SK-N-SH treated with all-trans-retinoic acid at 6 μM for 48 hours (cell line): ENCODE measurements at regions not wholly inside any gene's neighbourhood (a gene's known extent, or its start where the extent isn't known, plus 50 kb on each side); places are given as distances from the start of the nearest gene placed in this dataset.

Source experiments
- ATAC-seq: fragments of 200-7000 bp; cut with Tn5 transposase; 3 replicates; pipeline ENCODE4 v1.9.1; 2020; ENCODE audit warnings: mild to moderate bottlenecking, moderate library complexity
- ARNTL ChIP-seq: fragments of 450-650 bp; formaldehyde crosslinking; IDR thresholded peaks from 2 replicates; pipeline ENCODE4 v1.5.0; 2020; ENCODE audit warnings: low read depth, mild to moderate bottlenecking, moderate library complexity, borderline replicate concordance
- BACH2 ChIP-seq: fragments of 250-450 bp; sonication (Bioruptor Pico); IDR thresholded peaks from 2 replicates; pipeline ENCODE4 v1.9.0; 2021; ENCODE audit warnings: mild to moderate bottlenecking, borderline replicate concordance
- CSDC2 ChIP-seq: fragments of 250-450 bp; sonication (Bioruptor Pico); IDR thresholded peaks from 2 replicates; pipeline ENCODE4 v1.5.0; 2020; ENCODE audit warnings: mild to moderate bottlenecking, moderate library complexity
- ESRRG ChIP-seq: fragments of 250-450 bp; sonication (Bioruptor Pico); IDR thresholded peaks from 2 replicates; pipeline ENCODE4 v1.6.1; 2021; ENCODE audit warnings: mild to moderate bottlenecking
- GLIS3 ChIP-seq: fragments of 250-450 bp; sonication (Bioruptor Pico); IDR thresholded peaks from 2 replicates; pipeline ENCODE4 v1.5.0; 2020; ENCODE audit warnings: mild to moderate bottlenecking, moderate library complexity
- ISL1 ChIP-seq: fragments of 250-450 bp; sonication (Bioruptor Pico); IDR thresholded peaks from 2 replicates; pipeline ENCODE4 v2.1.2; 2022; ENCODE audit warnings: mild to moderate bottlenecking, moderate library complexity
- OSR1 ChIP-seq: fragments of 250-450 bp; sonication (Bioruptor Pico); IDR thresholded peaks from 2 replicates; pipeline ENCODE4 v1.8.0; 2022; ENCODE audit warnings: moderate library complexity, mild to moderate bottlenecking, inconsistent platforms
- PPARA ChIP-seq: fragments of 250-450 bp; sonication (Bioruptor Pico); IDR thresholded peaks from 2 replicates; pipeline ENCODE4 v1.5.0; 2020; ENCODE audit warnings: mild to moderate bottlenecking, borderline replicate concordance
- RARB ChIP-seq: fragments of 250-450 bp; sonication (Bioruptor Pico); IDR thresholded peaks from 2 replicates; pipeline ENCODE4 v1.8.0; 2021; ENCODE audit warnings: mild to moderate bottlenecking, moderate library complexity
- SNAI2 ChIP-seq: fragments of 250-450 bp; sonication (Bioruptor Pico); IDR thresholded peaks from 2 replicates; pipeline ENCODE4 v1.5.0; 2020; ENCODE audit warnings: mild to moderate bottlenecking, moderate library complexity
- TCF4 ChIP-seq: fragments of 250-450 bp; sonication (Bioruptor Pico); IDR thresholded peaks from 2 replicates; pipeline ENCODE4 v1.8.0; 2021; ENCODE audit warnings: mild to moderate bottlenecking, moderate library complexity, borderline replicate concordance
- TOX ChIP-seq: fragments of 250-450 bp; sonication (Bioruptor Pico); IDR thresholded peaks from 2 replicates; pipeline ENCODE4 v1.8.0; 2021; ENCODE audit warnings: mild to moderate bottlenecking, moderate library complexity, borderline replicate concordance
- ZC3H10 ChIP-seq: fragments of 250-450 bp; sonication (Bioruptor Pico); IDR thresholded peaks from 2 replicates; pipeline ENCODE4 v1.5.1; 2021; ENCODE audit warnings: mild to moderate bottlenecking, moderate library complexity
- ZFP3 ChIP-seq: fragments of 250-450 bp; sonication (Bioruptor Pico); IDR thresholded peaks from 2 replicates; pipeline ENCODE4 v1.5.0; 2020; ENCODE audit warnings: mild to moderate bottlenecking, moderate library complexity
- ZFP30 ChIP-seq: fragments of 450-650 bp; formaldehyde crosslinking; IDR thresholded peaks from 2 replicates; pipeline ENCODE4 v1.5.0; 2022; ENCODE audit warnings: mild to moderate bottlenecking, moderate library complexity
- ZNF565 ChIP-seq: fragments of 450-650 bp; formaldehyde crosslinking; conservative IDR thresholded peaks from 2 replicates; pipeline ENCODE4 v1.5.0; 2020; ENCODE audit warnings: low read depth, mild to moderate bottlenecking, moderate library complexity
- ZNF8 ChIP-seq: fragments of 450-650 bp; formaldehyde crosslinking; IDR thresholded peaks from 2 replicates; pipeline ENCODE4 v1.5.0; 2020; ENCODE audit warnings: mild to moderate bottlenecking, moderate library complexity
- TF ChIP-seq, protein P1 (sequence below): fragments of 250-450 bp; sonication (Bioruptor Pico); IDR thresholded peaks from 2 replicates; pipeline ENCODE4 v1.5.1; 2021; ENCODE audit warnings: mild to moderate bottlenecking, moderate library complexity
- TF ChIP-seq, protein P2 (sequence below): fragments of 250-450 bp; sonication (Bioruptor Pico); IDR thresholded peaks from 2 replicates; pipeline ENCODE4 v1.8.0; 2020; ENCODE audit warnings: mild to moderate bottlenecking, moderate library complexity, borderline replicate concordance
- TF ChIP-seq, protein P3 (sequence below): fragments of 250-450 bp; sonication (Bioruptor Pico); IDR thresholded peaks from 2 replicates; pipeline ENCODE4 v1.5.1; 2020; ENCODE audit warnings: low read depth, mild to moderate bottlenecking, moderate library complexity
- TF ChIP-seq, protein P4 (sequence below): fragments of 250-450 bp; sonication (Bioruptor Pico); IDR thresholded peaks from 2 replicates; pipeline ENCODE4 v1.5.0; 2020; ENCODE audit warnings: mild to moderate bottlenecking, moderate library complexity
- TF ChIP-seq, protein P5 (sequence below): fragments of 250-450 bp; sonication (Bioruptor Pico); IDR thresholded peaks from 2 replicates; pipeline ENCODE4 v1.8.0; 2021; ENCODE audit warnings: low read depth, mild to moderate bottlenecking, moderate library complexity, borderline replicate concordance

- no peak for TF ChIP-seq ZC3H10 (CRISPR knock-in tag)
- ATAC-seq = no peak
Observed at GRCh38 chr1:82214606-82215005, 413.9 kb downstream of the ADGRL2 start.

DNA sequence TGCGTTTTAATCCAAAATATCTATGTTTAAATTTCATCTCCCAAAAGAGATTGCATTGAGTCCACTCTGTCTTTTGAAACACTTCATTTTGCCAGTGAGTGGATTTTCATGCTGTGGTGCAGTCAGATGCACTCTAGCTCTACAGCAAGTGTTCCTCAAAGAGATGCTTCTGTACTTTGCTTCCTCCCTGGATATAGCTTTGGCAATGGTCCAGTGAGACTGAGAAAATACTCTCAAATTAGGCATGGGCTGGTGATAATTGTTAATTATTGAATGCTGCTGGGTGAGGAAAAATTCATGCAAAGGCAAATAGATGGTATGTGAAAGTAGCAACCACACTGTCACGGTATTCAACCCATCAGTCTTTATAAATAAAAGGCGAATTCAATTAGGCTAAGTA is 396.9 kb downstream of the ADGRL2 start:
- ATAC-seq = no peak
- TF ChIP-seq PPARA (CRISPR knock-in tag) (no peak), GLIS3 (no peak), ARNTL (no peak), CSDC2 (CRISPR knock-in tag) (no peak), ZNF8 (no peak), BACH2 (no peak), ESRRG (CRISPR knock-in tag) (no peak), TOX (CRISPR knock-in tag) (no peak), ZC3H10 (CRISPR knock-in tag) (no peak), ISL1 (CRISPR knock-in tag) (no peak), SNAI2 (CRISPR knock-in tag) (no peak), ZFP3 (no peak), ZFP30 (no peak), OSR1 (CRISPR knock-in tag) (no peak), ZNF565 (no peak)
- TF ChIP-seq, protein P1, sequence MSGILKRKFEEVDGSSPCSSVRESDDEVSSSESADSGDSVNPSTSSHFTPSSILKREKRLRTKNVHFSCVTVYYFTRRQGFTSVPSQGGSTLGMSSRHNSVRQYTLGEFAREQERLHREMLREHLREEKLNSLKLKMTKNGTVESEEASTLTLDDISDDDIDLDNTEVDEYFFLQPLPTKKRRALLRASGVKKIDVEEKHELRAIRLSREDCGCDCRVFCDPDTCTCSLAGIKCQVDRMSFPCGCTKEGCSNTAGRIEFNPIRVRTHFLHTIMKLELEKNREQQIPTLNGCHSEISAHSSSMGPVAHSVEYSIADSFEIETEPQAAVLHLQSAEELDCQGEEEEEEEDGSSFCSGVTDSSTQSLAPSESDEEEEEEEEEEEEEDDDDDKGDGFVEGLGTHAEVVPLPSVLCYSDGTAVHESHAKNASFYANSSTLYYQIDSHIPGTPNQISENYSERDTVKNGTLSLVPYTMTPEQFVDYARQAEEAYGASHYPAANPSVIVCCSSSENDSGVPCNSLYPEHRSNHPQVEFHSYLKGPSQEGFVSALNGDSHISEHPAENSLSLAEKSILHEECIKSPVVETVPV (CRISPR knock-in tag) = no peak
- TF ChIP-seq, protein P2, sequence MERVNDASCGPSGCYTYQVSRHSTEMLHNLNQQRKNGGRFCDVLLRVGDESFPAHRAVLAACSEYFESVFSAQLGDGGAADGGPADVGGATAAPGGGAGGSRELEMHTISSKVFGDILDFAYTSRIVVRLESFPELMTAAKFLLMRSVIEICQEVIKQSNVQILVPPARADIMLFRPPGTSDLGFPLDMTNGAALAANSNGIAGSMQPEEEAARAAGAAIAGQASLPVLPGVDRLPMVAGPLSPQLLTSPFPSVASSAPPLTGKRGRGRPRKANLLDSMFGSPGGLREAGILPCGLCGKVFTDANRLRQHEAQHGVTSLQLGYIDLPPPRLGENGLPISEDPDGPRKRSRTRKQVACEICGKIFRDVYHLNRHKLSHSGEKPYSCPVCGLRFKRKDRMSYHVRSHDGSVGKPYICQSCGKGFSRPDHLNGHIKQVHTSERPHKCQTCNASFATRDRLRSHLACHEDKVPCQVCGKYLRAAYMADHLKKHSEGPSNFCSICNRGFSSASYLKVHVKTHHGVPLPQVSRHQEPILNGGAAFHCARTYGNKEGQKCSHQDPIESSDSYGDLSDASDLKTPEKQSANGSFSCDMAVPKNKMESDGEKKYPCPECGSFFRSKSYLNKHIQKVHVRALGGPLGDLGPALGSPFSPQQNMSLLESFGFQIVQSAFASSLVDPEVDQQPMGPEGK (CRISPR knock-in tag) = no peak
- TF ChIP-seq, protein P3, sequence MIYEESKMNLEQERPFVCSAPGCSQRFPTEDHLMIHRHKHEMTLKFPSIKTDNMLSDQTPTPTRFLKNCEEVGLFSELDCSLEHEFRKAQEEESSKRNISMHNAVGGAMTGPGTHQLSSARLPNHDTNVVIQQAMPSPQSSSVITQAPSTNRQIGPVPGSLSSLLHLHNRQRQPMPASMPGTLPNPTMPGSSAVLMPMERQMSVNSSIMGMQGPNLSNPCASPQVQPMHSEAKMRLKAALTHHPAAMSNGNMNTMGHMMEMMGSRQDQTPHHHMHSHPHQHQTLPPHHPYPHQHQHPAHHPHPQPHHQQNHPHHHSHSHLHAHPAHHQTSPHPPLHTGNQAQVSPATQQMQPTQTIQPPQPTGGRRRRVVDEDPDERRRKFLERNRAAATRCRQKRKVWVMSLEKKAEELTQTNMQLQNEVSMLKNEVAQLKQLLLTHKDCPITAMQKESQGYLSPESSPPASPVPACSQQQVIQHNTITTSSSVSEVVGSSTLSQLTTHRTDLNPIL (CRISPR knock-in tag) = no peak
- TF ChIP-seq, protein P4, sequence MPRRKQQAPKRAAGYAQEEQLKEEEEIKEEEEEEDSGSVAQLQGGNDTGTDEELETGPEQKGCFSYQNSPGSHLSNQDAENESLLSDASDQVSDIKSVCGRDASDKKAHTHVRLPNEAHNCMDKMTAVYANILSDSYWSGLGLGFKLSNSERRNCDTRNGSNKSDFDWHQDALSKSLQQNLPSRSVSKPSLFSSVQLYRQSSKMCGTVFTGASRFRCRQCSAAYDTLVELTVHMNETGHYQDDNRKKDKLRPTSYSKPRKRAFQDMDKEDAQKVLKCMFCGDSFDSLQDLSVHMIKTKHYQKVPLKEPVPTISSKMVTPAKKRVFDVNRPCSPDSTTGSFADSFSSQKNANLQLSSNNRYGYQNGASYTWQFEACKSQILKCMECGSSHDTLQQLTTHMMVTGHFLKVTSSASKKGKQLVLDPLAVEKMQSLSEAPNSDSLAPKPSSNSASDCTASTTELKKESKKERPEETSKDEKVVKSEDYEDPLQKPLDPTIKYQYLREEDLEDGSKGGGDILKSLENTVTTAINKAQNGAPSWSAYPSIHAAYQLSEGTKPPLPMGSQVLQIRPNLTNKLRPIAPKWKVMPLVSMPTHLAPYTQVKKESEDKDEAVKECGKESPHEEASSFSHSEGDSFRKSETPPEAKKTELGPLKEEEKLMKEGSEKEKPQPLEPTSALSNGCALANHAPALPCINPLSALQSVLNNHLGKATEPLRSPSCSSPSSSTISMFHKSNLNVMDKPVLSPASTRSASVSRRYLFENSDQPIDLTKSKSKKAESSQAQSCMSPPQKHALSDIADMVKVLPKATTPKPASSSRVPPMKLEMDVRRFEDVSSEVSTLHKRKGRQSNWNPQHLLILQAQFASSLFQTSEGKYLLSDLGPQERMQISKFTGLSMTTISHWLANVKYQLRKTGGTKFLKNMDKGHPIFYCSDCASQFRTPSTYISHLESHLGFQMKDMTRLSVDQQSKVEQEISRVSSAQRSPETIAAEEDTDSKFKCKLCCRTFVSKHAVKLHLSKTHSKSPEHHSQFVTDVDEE (CRISPR knock-in tag) = no peak
- TF ChIP-seq, protein P5, sequence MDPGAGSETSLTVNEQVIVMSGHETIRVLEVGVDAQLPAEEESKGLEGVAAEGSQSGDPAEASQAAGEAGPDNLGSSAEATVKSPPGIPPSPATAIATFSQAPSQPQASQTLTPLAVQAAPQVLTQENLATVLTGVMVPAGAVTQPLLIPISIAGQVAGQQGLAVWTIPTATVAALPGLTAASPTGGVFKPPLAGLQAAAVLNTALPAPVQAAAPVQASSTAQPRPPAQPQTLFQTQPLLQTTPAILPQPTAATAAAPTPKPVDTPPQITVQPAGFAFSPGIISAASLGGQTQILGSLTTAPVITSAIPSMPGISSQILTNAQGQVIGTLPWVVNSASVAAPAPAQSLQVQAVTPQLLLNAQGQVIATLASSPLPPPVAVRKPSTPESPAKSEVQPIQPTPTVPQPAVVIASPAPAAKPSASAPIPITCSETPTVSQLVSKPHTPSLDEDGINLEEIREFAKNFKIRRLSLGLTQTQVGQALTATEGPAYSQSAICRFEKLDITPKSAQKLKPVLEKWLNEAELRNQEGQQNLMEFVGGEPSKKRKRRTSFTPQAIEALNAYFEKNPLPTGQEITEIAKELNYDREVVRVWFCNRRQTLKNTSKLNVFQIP (CRISPR knock-in tag) = no peak

DNA sequence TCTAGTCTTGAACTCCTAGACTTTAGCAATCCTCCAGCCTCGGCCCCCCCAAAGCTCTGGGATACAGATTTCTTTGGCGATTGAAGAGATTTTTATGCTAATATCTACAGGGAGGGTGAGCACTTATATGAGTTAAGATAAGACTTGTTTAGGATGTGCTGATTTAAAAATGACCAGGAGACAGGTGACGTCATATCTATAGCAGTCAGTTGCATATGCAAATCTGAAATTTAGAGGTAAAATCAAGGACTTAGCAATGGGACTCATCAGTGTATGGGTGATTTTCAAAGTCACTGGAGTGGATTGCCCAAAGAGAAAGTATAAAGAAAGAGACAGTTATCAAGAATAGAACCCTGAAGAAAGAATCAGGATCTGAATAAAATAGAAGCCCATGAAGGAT is 394.5 kb downstream of the ADGRL2 start:
- ATAC-seq = no peak
- TF ChIP-seq OSR1 (CRISPR knock-in tag) (no peak), ESRRG (CRISPR knock-in tag) (no peak), GLIS3 (no peak), SNAI2 (CRISPR knock-in tag) (no peak), CSDC2 (CRISPR knock-in tag) (no peak), PPARA (CRISPR knock-in tag) (no peak), ZNF8 (no peak), TCF4 (CRISPR knock-in tag) (no peak), BACH2 (no peak), ZC3H10 (CRISPR knock-in tag) (no peak), ZFP3 (no peak), ZNF565 (no peak), ZFP30 (no peak), RARB (CRISPR knock-in tag) (no peak), ISL1 (CRISPR knock-in tag) (no peak)
- TF ChIP-seq, protein P1 (CRISPR knock-in tag) = no peak
- TF ChIP-seq, protein P2 (CRISPR knock-in tag) = no peak
- TF ChIP-seq, all 23 proteins: peak for 0
